H9 (cell line): ENCODE measurements at regions not wholly inside any gene's neighbourhood (a gene's known extent, or its start where the extent isn't known, plus 50 kb on each side); places are given as distances from the start of the nearest gene placed in this dataset.
"Not testable (repeated sequence)": the region's sequence is repeated elsewhere in the genome, so short reads cannot be mapped to it uniquely, and the experiment has no call there.

ENCODE experiments used
- DNase-seq: peaks from one replicate; pipeline ENCODE4 v3.0.0-alpha.2; 2017
- H2AFZ ChIP-seq: one replicate; pipeline ENCODE4 v1.6.1; 2013; ENCODE audit warnings: mild to moderate bottlenecking, low read length, control low read depth, moderate library complexity
- H2AK5ac ChIP-seq: 2 replicates; pipeline ENCODE4 v1.6.1; 2013; ENCODE audit warnings: low read length, control low read depth, mixed read lengths; ENCODE audit not compliant: insufficient read length
- H2BK120ac ChIP-seq: one replicate; pipeline ENCODE4 v1.6.1; 2013; ENCODE audit warnings: low read depth, mild to moderate bottlenecking, low read length, control low read depth, inconsistent platforms; ENCODE audit not compliant: poor library complexity, severe bottlenecking
- H2BK12ac ChIP-seq: 2 replicates; pipeline ENCODE4 v1.6.1; 2013; ENCODE audit warnings: low read length, control low read depth, mixed read lengths, low read depth; ENCODE audit not compliant: insufficient read length
- H2BK15ac ChIP-seq: 2 replicates; pipeline ENCODE4 v1.6.1; 2013; ENCODE audit warnings: low read depth, low read length, control low read depth
- H2BK20ac ChIP-seq: one replicate; pipeline ENCODE4 v1.6.1; 2013; ENCODE audit warnings: low read depth, mild to moderate bottlenecking, low read length, control low read depth, inconsistent platforms; ENCODE audit not compliant: poor library complexity, severe bottlenecking
- H2BK5ac ChIP-seq: 2 replicates; pipeline ENCODE4 v1.6.1; 2013; ENCODE audit warnings: low read length, control low read depth, mixed read lengths; ENCODE audit not compliant: insufficient read length
- H3K14ac ChIP-seq: 2 replicates; pipeline ENCODE4 v1.6.1; 2013; ENCODE audit warnings: low read length, control low read depth; ENCODE audit not compliant: insufficient read depth
- H3K18ac ChIP-seq: 2 replicates; pipeline ENCODE4 v1.6.1; 2013; ENCODE audit warnings: low read depth, mild to moderate bottlenecking, mixed read lengths, low read length, control low read depth; ENCODE audit not compliant: insufficient read length
- H3K23ac ChIP-seq: 2 replicates; pipeline ENCODE4 v1.6.1; 2013; ENCODE audit warnings: low read length, control low read depth, mixed read lengths, low read depth; ENCODE audit not compliant: insufficient read length
- H3K23me2 ChIP-seq: 2 replicates; pipeline ENCODE4 v1.6.1; 2013; ENCODE audit warnings: low read depth, mild to moderate bottlenecking, mixed read lengths, low read length, control low read depth; ENCODE audit not compliant: insufficient read length, poor library complexity, severe bottlenecking
- H3K27ac ChIP-seq: 2 replicates; pipeline ENCODE4 v1.5.1; 2013; ENCODE audit warnings: low read length, control low read depth, mixed read lengths, low read depth; ENCODE audit not compliant: insufficient read length
- H3K27me3 ChIP-seq: 2 replicates; pipeline ENCODE4 v1.6.1; 2013; ENCODE audit warnings: low read length, control low read depth, inconsistent platforms; ENCODE audit not compliant: insufficient read depth
- H3K4ac ChIP-seq: 2 replicates; pipeline ENCODE4 v1.6.1; 2013; ENCODE audit warnings: low read depth, mild to moderate bottlenecking, control low read depth, inconsistent platforms, low read length, moderate library complexity
- H3K4me1 ChIP-seq: 2 replicates; pipeline ENCODE4 v1.6.1; 2013; ENCODE audit warnings: low read length, control low read depth, inconsistent platforms; ENCODE audit not compliant: insufficient read depth
- H3K4me2 ChIP-seq: 2 replicates; pipeline ENCODE4 v1.6.1; 2013; ENCODE audit warnings: low read length, control low read depth, mixed read lengths; ENCODE audit not compliant: insufficient read length, insufficient read depth
- H3K56ac ChIP-seq: 2 replicates; pipeline ENCODE4 v1.6.1; 2013; ENCODE audit warnings: low read depth, mild to moderate bottlenecking, mixed read lengths, low read length, control low read depth; ENCODE audit not compliant: insufficient read length
- H3K79me1 ChIP-seq: 2 replicates; pipeline ENCODE4 v1.6.1; 2013; ENCODE audit warnings: low read depth, mild to moderate bottlenecking, moderate library complexity, low read length, control low read depth, inconsistent platforms; ENCODE audit not compliant: insufficient read depth, poor library complexity, severe bottlenecking
- H3K79me2 ChIP-seq: 2 replicates; pipeline ENCODE4 v1.6.1; 2013; ENCODE audit warnings: low read length, control low read depth, inconsistent platforms; ENCODE audit not compliant: insufficient read depth
- H3K9ac ChIP-seq: 2 replicates; pipeline ENCODE4 v1.6.1; 2013; ENCODE audit warnings: low read length, control low read depth, mixed read lengths; ENCODE audit not compliant: insufficient read length; ENCODE audit errors: extremely low read depth
- H3K9me3 ChIP-seq: one replicate; pipeline ENCODE4 v1.6.1; 2013; ENCODE audit warnings: low read depth, low read length, inconsistent platforms; ENCODE audit not compliant: control insufficient read depth
- H3T11ph ChIP-seq: one replicate; pipeline ENCODE4 v1.6.1; 2013; ENCODE audit warnings: mild to moderate bottlenecking, low read length, control low read depth, inconsistent platforms
- H4K20me1 ChIP-seq: one replicate; pipeline ENCODE4 v1.6.1; 2013; ENCODE audit not compliant: control insufficient read depth, insufficient read length, insufficient read depth
- H4K5ac ChIP-seq: 2 replicates; pipeline ENCODE4 v1.6.1; 2013; ENCODE audit warnings: low read depth, mild to moderate bottlenecking, mixed read lengths, low read length, control low read depth; ENCODE audit not compliant: insufficient read length
- H4K8ac ChIP-seq: replicated peaks from 2 replicates; pipeline ENCODE4 v1.6.1; 2013; ENCODE audit warnings: low read length, control low read depth, mixed read lengths, low read depth; ENCODE audit not compliant: insufficient read length
- H4K91ac ChIP-seq: 2 replicates; pipeline ENCODE4 v1.6.1; 2013; ENCODE audit warnings: low read depth, mild to moderate bottlenecking, moderate library complexity, mixed read lengths, low read length, control low read depth; ENCODE audit not compliant: insufficient read length
- H3K27ac Mint-ChIP-seq, 3 experiments: 2 replicates in 2 of 3; 3 replicates in 1 of 3; pipeline ENCODE4 v1.8.0; 2020 to 2021; ENCODE audit warnings: mixed read lengths in 3 of 3, mild to moderate bottlenecking in 1 of 3, moderate library complexity in 1 of 3
- H3K27me3 Mint-ChIP-seq: 2 replicates; pipeline ENCODE4 v1.8.0; 2021; ENCODE audit warnings: low read depth, mild to moderate bottlenecking, moderate library complexity, mixed read lengths
- H3K36me3 Mint-ChIP-seq, 3 experiments: 2 replicates in 2 of 3; 3 replicates in 1 of 3; pipeline ENCODE4 v1.8.0; 2020 to 2021; ENCODE audit warnings: low read depth in 3 of 3, mixed read lengths in 3 of 3; ENCODE audit not compliant: insufficient read depth in 1 of 3
- H3K4me1 Mint-ChIP-seq, 2 experiments: 2 replicates each; pipeline ENCODE4 v1.8.0; 2020; ENCODE audit warnings: mixed read lengths in 2 of 2
- H3K4me3 Mint-ChIP-seq, 2 experiments: 2 replicates in 1 of 2; 3 replicates in 1 of 2; pipeline ENCODE4 v1.8.0; 2020 to 2021; ENCODE audit warnings: mild to moderate bottlenecking in 2 of 2, mixed read lengths in 2 of 2, moderate library complexity in 1 of 2
- H3K9me3 Mint-ChIP-seq, 2 experiments: 2 replicates in 1 of 2; 3 replicates in 1 of 2; pipeline ENCODE4 v1.8.0; 2020; ENCODE audit warnings: mild to moderate bottlenecking in 2 of 2, mixed read lengths in 2 of 2, moderate library complexity in 1 of 2
- WGBS: extraction: QIAGEN DNeasy Blood & Tissue Kit; methylation state at CpG from one replicate; pipeline ENCODE4 v1.1.7; 2013; ENCODE audit warnings: missing lambda C conversion rate, low lambda C conversion rate, mixed read lengths; ENCODE audit not compliant: insufficient read length; ENCODE audit errors: extremely low coverage; 5-methylcytosine and 5-hydroxymethylcytosine counted together

- H2BK120ac ChIP-seq, DNase-seq, H3K14ac ChIP-seq, H3K23me2 ChIP-seq, H3K27ac ChIP-seq, H3K56ac ChIP-seq, H2AK5ac ChIP-seq, H4K8ac ChIP-seq, H4K5ac ChIP-seq, H3K27me3 Mint-ChIP-seq, H4K20me1 ChIP-seq, H3K4ac ChIP-seq, H3K27me3 ChIP-seq, H3T11ph ChIP-seq, H3K36me3 Mint-ChIP-seq, H3K9ac ChIP-seq, H2BK15ac ChIP-seq, H2AFZ ChIP-seq, H3K4me3 Mint-ChIP-seq, H3K4me1 ChIP-seq, H3K79me1 ChIP-seq, H2BK5ac ChIP-seq, H2BK20ac ChIP-seq, H3K79me2 ChIP-seq, H3K23ac ChIP-seq, H4K91ac ChIP-seq, H3K9me3 ChIP-seq, H3K4me2 ChIP-seq, H2BK12ac ChIP-seq, H3K18ac ChIP-seq, H3K4me1 Mint-ChIP-seq: not testable (repeated sequence)
- Mint-ChIP-seq H3K27ac (peak overlapping the region in 2 of 3 experiments; percentile 44 to 65; a peak in 2 of 7 replicates), H3K9me3 (peaks cover 9 to 12% of the 10 kb centered on the region in 2 experiments; a peak in 4 of 5 replicates)
- no CpG with 5 or more reads among the region's 16 CpGs for WGBS
Measured at GRCh38 chr12:92405801-92406251, 260.2 kb upstream of the BTG1 start.
